OCI-LY3 (cell line): ENCODE measurements at regions not wholly inside any gene's neighbourhood (a gene's known extent, or its start where the extent isn't known, plus 50 kb on each side); places are given as distances from the start of the nearest gene placed in this dataset.

Experiments
- CTCF ChIP-seq: fragments of 200-600, 300-600 bp; sonication (generic); IDR thresholded peaks from 2 replicates; pipeline ENCODE4 v1.5.1; 2014; ENCODE audit warnings: antibody characterized with exemption, low read length, low read depth
- EZH2phosphoT487 ChIP-seq: fragments of 200-600 bp; shearing (Covaris generic); IDR thresholded peaks from 2 replicates; pipeline ENCODE4 v1.6.1; 2018; ENCODE audit warnings: antibody characterized with exemption, mixed run types, low read depth

- no peak for TF ChIP-seq EZH2phosphoT487
- no peak for TF ChIP-seq CTCF
These were observed 127.0 kb upstream of the FOXN2 start for GRCh38 chr2:48187503-48187902.
